DMS153 treated with DMSO at 0.1 percent for 48 hours (cell line): ENCODE measurements at regions not wholly inside any gene's neighbourhood (a gene's known extent, or its start where the extent isn't known, plus 50 kb on each side); places are given as distances from the start of the nearest gene placed in this dataset.

ENCODE experiments used
- DNase-seq: peaks from one replicate; lab custom pipeline; 2025; ENCODE audit not compliant: unreplicated experiment; lab: John Stamatoyannopoulos, UW

DNA sequence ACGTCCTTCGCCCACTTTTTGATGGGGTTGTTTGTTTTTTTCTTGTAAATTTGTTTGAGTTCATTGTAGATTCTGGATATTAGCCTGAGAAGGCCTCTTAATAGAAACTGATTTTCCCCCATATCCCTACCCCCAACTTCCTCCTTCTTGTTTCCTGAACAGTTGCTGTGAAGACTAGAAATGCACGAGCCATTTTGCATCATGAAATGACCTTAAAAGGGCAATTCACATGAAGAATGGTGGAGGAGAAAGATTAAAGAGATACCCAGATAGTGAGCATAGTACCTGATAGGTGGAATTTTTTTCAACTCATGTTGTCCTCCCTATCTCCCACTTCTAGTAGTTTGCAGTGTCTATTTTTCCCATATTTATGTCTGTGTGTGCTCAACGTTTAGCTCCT, 55.2 kb upstream of the KCNH8 start:
- no peak for DNase-seq

DNA sequence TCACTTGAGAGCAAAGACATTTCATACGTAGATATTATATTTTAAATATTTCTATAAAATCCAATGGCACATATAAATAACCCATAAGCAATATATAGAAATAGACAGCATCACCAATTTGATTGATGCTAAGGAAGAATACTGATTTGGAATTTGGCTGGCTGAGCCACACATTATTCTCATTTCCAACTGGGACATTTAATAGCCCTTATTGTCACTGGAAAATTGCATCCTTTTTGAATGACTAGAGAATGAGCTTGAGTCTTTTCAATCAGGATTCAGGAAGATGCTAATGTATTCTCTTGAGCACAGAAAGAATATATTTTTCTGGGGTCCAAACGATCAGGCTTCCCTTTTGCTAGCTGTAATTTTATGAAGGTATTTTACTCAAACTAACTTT, 70.9 kb upstream of the KCNH8 start:
- DNase-seq, result no peak

DNA sequence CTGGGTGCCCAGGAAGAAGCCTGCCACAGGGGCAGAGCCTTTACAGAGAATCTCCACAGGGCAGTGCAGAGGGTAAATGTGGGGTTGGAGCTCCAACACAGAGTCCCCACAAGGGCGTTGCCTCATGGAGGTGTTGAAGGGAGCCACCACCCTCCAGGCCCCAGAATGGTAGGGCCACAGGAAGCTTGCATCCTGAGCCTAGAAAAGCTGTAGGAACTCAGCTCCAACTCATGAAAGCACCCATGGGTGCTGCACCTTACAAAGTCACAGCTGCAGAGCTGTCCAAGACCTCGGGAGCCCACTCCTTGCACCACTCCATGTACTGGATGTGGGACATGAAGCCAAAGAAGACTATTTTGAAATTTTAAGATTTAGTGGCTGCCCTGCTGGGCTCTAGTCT, 73.3 kb upstream of the KCNH8 start:
- no peak for DNase-seq

DNA sequence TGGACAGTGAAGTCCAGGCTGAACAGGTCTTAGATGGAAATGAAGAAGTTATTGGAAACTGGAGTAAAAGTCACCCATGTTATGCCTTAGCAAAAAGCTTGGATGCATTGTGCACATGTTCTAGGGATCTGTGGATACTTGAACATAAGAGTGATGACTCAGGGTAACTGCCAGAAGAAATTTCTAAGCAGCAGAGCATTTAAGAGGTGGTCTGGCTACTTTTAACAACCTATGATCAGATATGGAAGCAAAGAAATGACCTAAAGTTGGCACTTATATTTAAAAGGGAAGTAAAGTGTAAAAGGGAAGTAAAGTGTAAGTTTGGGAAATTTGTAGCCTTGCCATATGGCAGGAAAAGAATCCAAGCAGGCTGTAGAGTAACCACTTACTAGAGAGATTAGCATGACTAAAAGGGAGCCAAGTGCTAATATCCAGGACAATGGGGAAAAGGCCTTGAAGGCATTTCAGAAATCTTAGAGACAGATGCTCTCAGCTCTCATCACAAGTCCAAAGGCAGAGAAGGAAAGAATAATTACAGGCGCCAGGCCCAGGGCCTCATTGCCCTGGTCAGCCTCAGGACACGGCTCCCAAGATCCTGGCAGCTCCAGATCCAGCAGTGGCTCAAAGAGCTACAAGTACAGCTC, 73.9 kb upstream of the KCNH8 start:
- DNase-seq, result no peak

DNA sequence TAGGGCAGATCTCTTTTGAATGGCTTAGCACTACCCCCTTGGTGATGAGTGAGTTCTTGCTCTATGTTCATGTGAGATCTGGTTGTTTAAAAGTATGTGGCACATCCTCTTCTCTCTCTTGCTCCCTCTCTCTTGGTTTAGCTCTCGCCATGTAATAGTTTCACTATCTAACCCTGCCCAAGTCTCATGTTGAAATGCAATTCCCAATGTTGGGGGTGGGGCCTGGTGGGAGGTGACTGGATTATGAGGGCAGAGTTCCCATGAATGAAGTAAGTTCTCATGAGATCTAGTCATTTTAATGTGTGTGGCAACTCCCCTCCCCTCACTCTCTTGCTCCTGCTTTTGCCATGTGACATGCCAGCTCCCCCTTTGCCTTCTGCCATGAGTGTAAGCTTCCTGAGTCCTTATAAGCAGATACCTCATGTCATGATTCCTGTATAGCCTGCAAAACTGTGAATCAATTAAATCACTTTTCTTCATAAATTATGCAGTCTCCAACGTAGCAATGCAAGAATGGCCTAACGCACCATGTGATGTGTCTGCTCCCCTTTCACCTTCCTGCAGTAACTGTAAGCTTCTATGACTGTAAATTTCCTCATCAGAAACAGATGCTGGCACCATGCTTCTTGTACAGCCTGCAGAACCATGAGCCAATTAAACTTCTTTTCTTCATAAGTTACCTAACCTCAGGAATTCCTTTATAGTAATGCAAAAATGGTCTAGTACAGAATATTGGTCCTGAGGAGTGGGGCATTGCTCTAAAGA, 74.8 kb upstream of the KCNH8 start:
- DNase-seq, result no peak

DNA sequence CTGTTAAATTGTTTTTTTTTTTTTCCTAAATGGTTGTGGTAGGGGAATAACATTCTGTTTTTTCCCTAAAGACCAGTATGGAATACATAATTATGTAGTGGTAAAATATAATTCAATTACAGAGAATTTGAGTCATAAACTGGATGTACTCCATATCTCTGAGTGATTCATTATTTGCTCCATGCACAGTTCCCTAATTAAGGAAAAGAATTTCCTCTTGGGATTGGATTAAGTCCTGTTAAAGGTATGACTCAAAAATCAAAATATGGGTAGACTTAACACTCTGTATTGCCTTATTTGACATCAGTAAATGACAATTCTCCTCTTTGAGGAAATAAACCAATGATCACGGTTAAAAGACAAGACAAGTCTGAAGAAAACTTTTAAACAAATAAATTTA, 78.0 kb upstream of the KCNH8 start:
- DNase-seq, result no peak

DNA sequence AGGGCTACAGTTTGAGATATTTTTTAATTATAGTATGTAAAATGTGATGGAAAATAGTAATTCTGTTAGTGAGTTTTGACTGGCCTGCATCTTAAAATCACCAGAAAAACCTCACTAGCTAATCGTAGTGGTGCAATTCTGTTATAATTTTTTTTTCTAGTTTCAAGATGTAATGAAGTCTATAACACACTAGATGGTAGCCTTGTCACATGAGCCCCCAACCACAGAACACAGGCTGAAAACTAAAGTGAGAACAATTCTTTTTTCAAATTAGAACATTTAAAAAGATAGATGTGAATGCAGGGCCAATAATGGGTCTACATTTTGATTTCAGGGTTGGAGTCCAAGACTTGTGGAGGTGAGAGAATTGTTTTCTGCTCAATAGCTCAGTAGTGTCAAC, 83.3 kb upstream of the KCNH8 start:
- DNase-seq, result no peak

DNA sequence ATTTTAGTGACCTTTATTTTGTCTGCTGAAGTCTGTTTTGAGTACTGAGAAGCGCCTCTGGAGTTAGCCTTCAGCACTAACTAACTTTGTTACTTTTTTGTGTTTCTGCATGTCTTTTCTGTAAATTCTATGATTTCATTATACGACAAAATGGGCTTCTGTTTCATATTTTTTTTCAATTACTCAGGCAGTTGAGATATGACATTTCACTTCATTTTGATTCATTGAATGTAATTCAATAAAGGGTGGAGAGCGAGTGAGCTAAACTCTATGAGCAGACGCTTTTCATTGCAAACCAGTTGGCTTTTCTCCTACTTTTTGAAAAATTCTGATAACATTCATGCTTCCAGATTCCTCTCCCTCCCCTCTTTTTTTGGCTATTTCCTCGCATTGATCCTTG, 84.4 kb upstream of the KCNH8 start:
- no peak for DNase-seq

DNA sequence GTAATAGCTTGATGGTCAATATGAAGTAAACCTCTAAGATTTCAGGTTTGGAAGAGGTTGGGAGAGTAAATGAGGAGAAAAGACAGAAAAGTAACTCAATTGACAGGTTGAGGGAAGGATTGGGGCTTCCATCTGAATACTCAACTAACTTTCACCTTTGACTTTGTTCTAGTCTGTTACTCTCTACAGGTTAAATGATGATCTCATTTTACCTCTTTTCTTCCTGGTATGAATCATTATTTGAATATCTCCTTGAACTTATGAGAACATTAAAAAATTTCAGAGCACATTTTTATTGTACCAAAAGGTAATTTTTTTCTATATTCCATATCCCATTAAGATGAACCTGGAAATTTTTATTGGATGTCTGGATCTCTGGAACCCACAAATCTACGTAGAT, 87.9 kb upstream of the KCNH8 start:
- DNase-seq, result no peak

DNA sequence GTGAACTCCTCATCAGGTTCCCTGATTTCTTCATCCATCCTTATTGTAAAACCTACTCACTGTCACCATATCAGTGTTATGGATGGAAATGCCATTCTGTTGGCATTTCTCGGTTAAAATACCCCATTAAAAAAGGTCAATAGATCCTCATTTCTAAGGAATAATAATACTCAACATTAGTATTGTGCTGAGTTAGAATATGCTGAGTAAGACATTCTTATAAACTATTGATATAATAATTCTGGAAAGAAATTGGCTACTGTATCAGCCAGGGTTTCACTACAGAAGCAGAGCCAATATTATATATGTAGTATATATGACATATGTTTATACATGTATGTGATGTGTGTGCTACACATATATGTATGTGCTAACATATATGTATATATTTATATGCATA, 95.4 kb upstream of the KCNH8 start:
- DNase-seq, result no peak

DNA sequence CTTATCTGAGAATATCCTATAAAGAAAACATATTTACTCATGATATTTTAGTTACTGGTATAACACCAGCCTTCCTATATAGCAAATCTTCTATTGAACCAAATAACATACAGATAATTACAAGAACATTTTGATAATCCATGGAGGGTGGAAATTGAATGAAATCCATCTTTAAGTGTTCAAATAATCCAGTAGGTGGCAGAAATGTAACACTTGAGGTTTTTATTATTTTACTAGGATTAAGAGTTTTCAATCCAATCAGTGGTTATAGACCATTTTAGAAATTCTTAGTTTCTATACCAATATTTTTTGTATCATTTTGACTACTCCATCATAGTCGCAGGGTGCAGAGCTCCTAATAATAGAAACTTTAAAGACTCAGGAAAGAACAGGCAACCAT, 101.9 kb upstream of the KCNH8 start:
- DNase-seq, result no peak

DNA sequence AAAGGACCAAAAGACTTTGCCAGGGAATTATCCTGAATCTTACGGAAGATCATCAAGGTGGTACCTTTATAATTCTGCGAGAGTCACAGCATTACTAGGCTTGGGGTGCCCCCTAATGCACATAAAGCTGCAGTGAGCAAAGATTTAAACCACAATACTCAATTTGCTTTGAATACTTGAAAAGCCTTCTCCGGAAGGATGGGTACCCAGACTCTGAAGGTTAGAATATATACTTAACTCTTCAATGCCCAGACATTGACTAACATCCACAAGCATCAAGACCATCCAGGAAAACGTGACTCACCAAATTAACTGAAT, 117.8 kb upstream of the KCNH8 start:
- no peak for DNase-seq

DNA sequence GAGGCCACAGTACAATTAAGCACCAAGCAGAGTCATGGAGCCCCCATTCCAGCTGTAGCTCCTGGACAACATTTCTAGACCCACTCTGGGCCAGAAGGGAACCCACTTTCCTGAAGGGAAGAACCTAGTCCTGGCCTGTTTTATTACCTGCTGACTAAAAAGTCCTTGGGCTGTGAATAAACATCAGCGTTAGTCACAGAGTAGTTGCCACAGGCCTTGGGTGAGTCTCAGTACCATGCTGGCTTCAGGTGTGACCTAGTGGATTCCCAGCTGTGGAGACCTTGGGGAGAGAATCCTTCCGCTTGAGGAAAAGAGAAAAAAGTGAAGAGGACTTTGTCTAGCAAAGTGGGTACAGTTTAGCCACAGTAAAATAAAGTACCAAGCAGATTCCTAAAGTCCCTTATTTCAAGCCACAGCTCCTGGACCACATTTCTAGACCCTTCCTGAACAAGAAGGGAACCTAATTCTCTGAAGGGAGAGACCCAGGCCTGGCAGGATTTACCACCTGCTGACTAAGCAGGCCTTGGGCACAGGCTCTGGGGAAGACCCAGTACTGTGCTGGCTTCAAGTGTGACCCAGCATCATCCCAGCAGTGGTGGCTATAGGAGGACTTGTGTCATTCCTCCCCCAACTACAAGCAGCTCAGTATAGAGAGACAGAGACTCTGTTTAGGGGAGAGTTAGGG, 118.3 kb upstream of the KCNH8 start:
- DNase-seq, result no peak

DNA sequence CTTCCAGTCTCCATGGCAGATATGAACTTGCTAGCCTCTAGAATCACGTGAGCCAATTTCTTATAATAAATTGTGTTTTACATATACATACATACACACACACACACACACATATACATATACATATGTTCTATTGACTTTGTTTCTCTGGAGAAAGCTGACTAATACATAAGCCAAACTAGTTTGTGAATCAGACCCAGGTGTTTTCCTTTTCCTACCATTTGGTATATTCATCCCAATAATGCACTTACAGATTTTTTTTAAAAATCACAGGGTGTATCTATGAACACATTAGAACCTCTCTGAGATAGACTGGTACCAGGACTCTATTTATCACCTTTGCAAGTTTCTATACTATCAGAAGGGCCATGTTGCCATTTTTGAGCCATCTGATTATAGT, 122.9 kb upstream of the KCNH8 start:
- DNase-seq, result no peak

DNA sequence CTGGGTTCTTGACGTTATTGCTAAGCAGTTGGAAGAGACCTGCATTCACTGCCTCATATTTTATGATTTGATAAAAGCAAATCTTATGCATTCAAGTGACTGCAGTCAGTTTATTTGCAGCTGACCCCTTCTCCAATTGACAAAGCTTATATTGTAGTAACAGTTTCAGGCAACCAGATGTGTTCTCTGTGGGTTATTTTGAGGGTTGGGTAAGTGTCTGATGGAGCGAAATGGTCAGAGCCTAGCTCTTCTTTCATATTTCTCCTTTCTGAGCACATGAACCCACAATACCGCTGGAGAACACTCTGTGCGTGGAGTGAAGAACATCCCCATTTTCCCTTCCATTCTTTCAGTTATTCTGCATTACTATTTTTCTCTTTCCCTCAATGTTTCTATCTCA, 125.8 kb upstream of the KCNH8 start:
- no peak for DNase-seq

DNA sequence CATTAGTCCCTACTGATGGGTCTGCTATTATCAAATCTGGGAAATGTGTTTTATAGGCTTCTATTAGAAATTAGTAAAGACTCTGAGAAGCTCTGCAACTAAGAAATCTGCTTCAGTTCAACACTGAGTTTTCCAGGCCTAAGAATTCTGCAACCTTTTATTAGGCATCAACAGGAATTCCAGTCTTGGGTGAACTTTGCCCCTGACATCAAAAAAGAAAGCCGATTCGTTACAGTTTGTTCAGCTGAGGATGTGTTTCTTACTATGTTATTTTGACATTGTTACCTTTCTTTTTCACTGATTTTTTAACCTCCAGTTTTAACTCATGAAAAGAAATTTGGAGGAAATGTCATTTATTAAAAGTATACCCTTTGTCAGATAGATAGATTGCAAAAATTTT, 131.5 kb upstream of the KCNH8 start:
- no peak for DNase-seq

DNA sequence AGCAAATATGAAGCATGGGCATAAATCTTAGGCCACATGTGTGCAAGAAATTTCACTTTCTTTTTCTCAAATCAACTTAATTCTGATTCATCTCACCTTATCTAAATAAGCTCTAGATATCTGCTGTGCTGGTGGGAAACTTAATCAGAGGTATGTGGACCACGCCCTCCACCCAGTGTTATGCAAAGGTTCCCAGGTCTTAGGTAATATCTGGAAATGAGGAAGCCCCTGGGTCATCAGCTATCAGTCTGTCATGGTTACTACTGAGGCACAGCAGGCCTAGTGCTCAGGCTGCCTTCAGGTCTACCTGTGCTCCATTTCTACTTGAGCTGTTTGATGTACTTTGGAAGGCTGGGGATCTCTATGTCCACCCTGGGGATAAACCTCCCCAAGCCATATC, 134.4 kb upstream of the KCNH8 start:
- no peak for DNase-seq

DNA sequence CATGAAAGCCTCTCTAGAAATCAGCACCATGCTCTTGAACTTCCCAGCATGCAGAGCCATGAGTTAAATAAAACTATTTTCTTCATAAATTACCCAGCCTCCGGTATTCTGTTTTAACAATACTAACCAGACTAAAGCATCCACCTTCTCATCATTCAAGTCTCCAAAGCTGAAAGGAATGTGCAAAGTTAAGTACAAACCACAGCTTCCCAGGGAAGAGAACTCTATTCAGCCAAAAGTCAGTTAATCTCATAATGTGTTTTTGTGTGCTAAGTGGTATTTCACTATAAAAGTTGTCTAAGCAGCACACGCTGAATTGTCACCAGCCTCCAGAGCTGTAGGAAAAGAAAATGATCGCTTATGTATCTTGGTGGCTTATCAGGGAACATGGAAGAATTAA, 135.5 kb upstream of the KCNH8 start:
- no peak for DNase-seq

DNA sequence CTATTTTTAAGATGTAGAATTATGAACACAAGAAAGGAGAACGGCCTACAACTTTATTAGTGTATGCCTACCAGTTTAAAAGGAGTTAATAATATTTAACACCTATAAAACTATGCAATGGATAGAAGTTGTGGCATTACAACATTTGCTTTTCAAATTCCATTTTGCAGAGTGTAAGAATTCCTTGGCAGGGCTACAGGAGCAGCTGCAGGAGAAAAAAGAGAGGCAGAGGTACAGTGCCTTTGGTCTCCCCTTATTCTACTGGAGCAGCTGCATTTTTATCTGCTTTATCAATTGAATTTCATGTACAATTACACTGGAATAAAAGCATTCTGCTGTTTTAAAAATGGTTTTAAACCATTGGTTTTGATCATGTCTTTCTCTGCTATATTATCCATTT, 145.7 kb upstream of the KCNH8 start:
- no peak for DNase-seq

DNA sequence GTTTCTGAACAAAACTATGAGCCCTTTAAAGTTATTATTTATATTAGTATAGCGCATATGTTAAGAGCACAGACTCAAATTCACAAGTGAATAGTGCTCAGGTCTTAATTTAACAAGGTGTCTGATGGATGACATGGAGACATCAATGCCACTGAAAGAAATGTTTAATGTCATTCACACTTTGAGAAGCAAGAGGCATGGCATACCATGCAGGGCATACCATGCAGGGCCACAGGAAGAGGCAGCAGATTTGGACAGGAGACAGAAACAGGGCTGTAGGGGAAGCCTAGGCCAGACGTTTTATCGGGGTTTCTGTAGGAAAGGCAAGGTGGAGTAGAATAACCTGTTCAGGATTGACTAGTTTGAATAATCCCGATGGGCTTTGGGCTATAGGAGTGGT, 150.2 kb upstream of the KCNH8 start:
- DNase-seq, result no peak

DNA sequence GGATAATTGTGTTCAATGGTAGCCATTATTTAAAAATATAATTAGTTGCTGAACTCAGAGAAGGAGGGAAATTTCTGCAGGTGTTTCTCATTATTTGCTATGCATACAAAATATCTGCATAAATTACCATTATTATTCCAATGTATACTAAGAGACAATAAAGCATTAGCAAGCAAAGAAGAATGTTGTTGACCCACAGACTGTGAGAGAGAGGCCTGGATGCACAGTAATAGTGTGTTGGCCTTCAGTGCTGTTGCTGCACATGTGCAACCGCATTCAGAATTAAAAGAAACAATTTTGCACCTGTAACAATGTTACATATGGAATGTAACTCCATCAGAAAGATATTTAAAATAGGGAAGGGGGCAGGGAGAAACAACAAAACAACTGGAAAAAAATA, 155.6 kb upstream of the KCNH8 start:
- DNase-seq, result no peak

DNA sequence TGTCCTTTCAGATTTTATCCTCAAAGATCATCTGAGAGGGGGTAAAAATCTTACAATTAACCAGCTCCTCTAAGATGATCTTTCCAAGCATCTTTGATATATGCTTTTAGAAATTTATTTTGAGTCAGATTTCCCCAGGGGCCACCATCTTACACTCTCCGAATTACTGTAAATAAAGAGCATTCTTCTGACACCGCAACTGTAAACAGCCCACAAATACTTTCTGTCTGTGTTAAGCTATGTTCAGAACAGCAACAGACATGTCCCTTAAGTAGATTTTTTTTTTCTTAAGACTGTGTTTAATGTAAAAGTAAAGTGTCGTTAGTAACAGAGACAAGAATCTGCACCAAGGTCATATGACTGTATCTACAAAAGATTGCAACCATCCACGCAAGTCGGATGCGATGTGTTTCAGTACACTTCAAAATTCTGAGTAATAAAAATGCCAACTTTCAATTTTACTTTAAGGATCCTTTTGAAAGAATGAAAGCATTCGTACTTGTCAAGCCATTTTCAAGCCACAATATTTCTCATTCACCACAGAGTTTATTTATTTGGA, 159.0 kb upstream of the KCNH8 start:
- no peak for DNase-seq
